G401 (cell line): ENCODE measurements at regions not wholly inside any gene's neighbourhood (a gene's known extent, or its start where the extent isn't known, plus 50 kb on each side); places are given as distances from the start of the nearest gene placed in this dataset.
"Not testable (repeated sequence)": the region's sequence is repeated elsewhere in the genome, so short reads cannot be mapped to it uniquely, and the experiment has no call there.

ENCODE experiments used
- DNase-seq: peaks from one replicate; pipeline ENCODE4 v3.0.0-alpha.2; 2015; ENCODE audit warnings: low spot score
- in situ Hi-C: cut with HindIII; loops from 2 replicates; pipeline ENCODE4 v1.10.0; 2016; ENCODE audit warnings: low sequenced_read_pairs, mixed read lengths

GRCh38 chr2:8604262-8604661 is 77.6 kb upstream of the ID2 start:
- DNase-seq: no peak
- in situ Hi-C loops: no loop called here

- DNase-seq: no peak
- in situ Hi-C loops: no loop called here
Observed at GRCh38 chr2:8605351-8606065, 76.3 kb upstream of the ID2 start.

GRCh38 chr2:8606226-8606625 is 75.6 kb upstream of the ID2 start:
- in situ Hi-C loops: no loop called here

GRCh38 chr2:8606649-8607550 is 75.0 kb upstream of the ID2 start:
- no peak for DNase-seq
- in situ Hi-C loops: no loop called here

More at GRCh38 chr2:8606226-8606625, 75.6 kb upstream of the ID2 start:
- DNase-seq: no peak

- DNase-seq: no peak
- in situ Hi-C loops: no loop called here
Observed at GRCh38 chr2:8607606-8608005, 74.2 kb upstream of the ID2 start.

GRCh38 chr2:8608411-8608954 is 73.4 kb upstream of the ID2 start:
- in situ Hi-C loops: no loop called here
- DNase-seq: no peak

- in situ Hi-C loops: no loop called here
Observed at GRCh38 chr2:8609357-8609811, 72.5 kb upstream of the ID2 start.

GRCh38 chr2:8610775-8611174 is 71.1 kb upstream of the ID2 start:
- in situ Hi-C loops, DNase-seq: not testable (repeated sequence)

More at GRCh38 chr2:8609357-8609811, 72.5 kb upstream of the ID2 start:
- no peak for DNase-seq

GRCh38 chr2:8611246-8611645 is 70.6 kb upstream of the ID2 start:
- in situ Hi-C loops: no loop called here

GRCh38 chr2:8611700-8612099 is 70.2 kb upstream of the ID2 start:
- in situ Hi-C loops: no loop called here
- DNase-seq: no peak

More at GRCh38 chr2:8611246-8611645, 70.6 kb upstream of the ID2 start:
- DNase-seq: no peak

- no peak for DNase-seq
- in situ Hi-C loops: no loop called here
Observed at GRCh38 chr2:8612734-8613179, 69.1 kb upstream of the ID2 start.

GRCh38 chr2:8613207-8613999 is 68.5 kb upstream of the ID2 start:
- in situ Hi-C loops, DNase-seq: not testable (repeated sequence)

GRCh38 chr2:8614646-8615045 is 67.2 kb upstream of the ID2 start:
- in situ Hi-C loops: no loop called here
- no peak for DNase-seq

- in situ Hi-C loops: no loop called here
- DNase-seq: no peak
Observed at GRCh38 chr2:8615252-8615575, 66.6 kb upstream of the ID2 start.

GRCh38 chr2:8615576-8616281 is 66.1 kb upstream of the ID2 start:
- in situ Hi-C loops: no loop called here
- DNase-seq: no peak

- in situ Hi-C loops: no loop called here
- DNase-seq: no peak
Observed at GRCh38 chr2:8617048-8617447, 64.8 kb upstream of the ID2 start.

- in situ Hi-C loops: no loop called here
- no peak for DNase-seq
Observed at GRCh38 chr2:8617590-8617989, 64.3 kb upstream of the ID2 start.

- DNase-seq: no peak
- in situ Hi-C loops: no loop called here
Observed at GRCh38 chr2:8619071-8619470, 62.8 kb upstream of the ID2 start.
